OCI-LY1 (cell line): ENCODE measurements at regions not wholly inside any gene's neighbourhood (a gene's known extent, or its start where the extent isn't known, plus 50 kb on each side); places are given as distances from the start of the nearest gene placed in this dataset.

Source experiments
- EZH2 ChIP-seq: fragments of 200-600 bp; sonication (generic), shearing (Covaris generic); IDR thresholded peaks from 2 replicates; pipeline ENCODE4 v1.8.0; 2017; ENCODE audit warnings: borderline replicate concordance, mixed run types, mild to moderate bottlenecking, antibody characterized with exemption, low read length, moderate library complexity, mixed read lengths
- TF ChIP-seq, protein P1 (sequence below): fragments of 200-600 bp; sonication (generic), shearing (Covaris generic); IDR thresholded peaks from 2 replicates; pipeline ENCODE4 v1.5.1; 2017; ENCODE audit warnings: mild to moderate bottlenecking, antibody characterized with exemption, low read length, moderate library complexity, mixed read lengths

GRCh38 chr19:22526661-22527272, 104.6 kb upstream of the ZNF98 start:
- TF ChIP-seq, protein P1, sequence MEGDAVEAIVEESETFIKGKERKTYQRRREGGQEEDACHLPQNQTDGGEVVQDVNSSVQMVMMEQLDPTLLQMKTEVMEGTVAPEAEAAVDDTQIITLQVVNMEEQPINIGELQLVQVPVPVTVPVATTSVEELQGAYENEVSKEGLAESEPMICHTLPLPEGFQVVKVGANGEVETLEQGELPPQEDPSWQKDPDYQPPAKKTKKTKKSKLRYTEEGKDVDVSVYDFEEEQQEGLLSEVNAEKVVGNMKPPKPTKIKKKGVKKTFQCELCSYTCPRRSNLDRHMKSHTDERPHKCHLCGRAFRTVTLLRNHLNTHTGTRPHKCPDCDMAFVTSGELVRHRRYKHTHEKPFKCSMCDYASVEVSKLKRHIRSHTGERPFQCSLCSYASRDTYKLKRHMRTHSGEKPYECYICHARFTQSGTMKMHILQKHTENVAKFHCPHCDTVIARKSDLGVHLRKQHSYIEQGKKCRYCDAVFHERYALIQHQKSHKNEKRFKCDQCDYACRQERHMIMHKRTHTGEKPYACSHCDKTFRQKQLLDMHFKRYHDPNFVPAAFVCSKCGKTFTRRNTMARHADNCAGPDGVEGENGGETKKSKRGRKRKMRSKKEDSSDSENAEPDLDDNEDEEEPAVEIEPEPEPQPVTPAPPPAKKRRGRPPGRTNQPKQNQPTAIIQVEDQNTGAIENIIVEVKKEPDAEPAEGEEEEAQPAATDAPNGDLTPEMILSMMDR, result no peak
- no peak for TF ChIP-seq EZH2
